A673 (cell line): ENCODE measurements at regions not wholly inside any gene's neighbourhood (a gene's known extent, or its start where the extent isn't known, plus 50 kb on each side); places are given as distances from the start of the nearest gene placed in this dataset.

Experiments
- CTCF ChIP-seq: fragments of 300-800, 200-600 bp; sonication (generic); conservative IDR thresholded peaks from 2 replicates; pipeline ENCODE4 v1.5.1; 2017; ENCODE audit warnings: low read depth, mild to moderate bottlenecking, antibody characterized with exemption, low read length, moderate library complexity, mixed read lengths
- EZH2 ChIP-seq: fragments of 200-600 bp; sonication (generic); IDR thresholded peaks from 2 replicates; pipeline ENCODE4 v1.6.1; 2017; ENCODE audit warnings: borderline replicate concordance, low read depth, mild to moderate bottlenecking, mixed read lengths, antibody characterized with exemption, low read length; ENCODE audit not compliant: poor library complexity, severe bottlenecking

DNA sequence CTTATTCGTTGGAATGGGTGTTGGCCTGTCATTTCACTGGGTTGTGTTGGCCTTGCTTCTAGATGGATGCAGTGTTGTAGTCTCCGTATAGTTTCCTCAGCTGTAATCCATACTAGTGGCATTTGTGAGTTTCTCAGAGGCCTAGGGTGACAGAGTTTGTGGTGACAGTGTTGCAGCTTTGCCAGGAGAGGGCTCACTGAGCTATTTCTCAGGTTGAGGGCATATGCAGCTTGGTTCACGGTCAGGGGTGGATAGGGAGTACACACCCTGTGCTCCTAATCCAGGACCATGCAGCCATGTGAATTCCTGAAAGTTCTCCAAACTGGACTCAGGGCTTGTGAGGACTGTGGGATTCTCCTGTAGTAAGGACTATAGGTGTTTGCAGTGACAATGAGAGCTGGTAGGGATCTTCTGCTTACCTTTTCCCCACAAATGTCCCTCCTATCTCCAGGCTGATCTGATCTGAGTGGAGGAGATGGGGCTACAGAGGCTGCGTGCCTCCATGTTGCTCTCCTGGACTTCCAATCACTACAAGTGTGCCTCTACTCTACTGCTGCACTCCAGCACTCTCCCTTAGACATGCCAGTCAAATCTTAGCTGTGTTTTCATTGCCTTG is 229.0 kb downstream of the STK31 start:
- peak; percentile 83 for TF ChIP-seq CTCF
- TF ChIP-seq EZH2, result no peak
